SK-N-SH (cell line): ENCODE measurements at regions not wholly inside any gene's neighbourhood (a gene's known extent, or its start where the extent isn't known, plus 50 kb on each side); places are given as distances from the start of the nearest gene placed in this dataset.

Experiments
- CTCF ChIA-PET: fragments of 300-600, 350-600 bp; formaldehyde crosslinking; extraction: SDS; loops from one replicate; lab custom pipeline; 2021; lab: Yijun Ruan, JAX
- POLR2A ChIA-PET: fragments of 350-600 bp; sonication (Branson Sonifier 250); formaldehyde crosslinking; extraction: SDS; loops from one replicate; lab custom pipeline; 2020; ENCODE audit warnings: antibody characterized with exemption, inconsistent platforms; lab: Yijun Ruan, JAX
- DNase-seq: peaks from one replicate; pipeline ENCODE4 v3.0.0; 2012
- H2AFZ ChIP-seq: fragments of 200-600 bp; sonication (generic); 2 replicates; pipeline ENCODE4 v1.8.1; 2016; ENCODE audit warnings: antibody characterized with exemption, mild to moderate bottlenecking, low read depth
- H3F3A ChIP-seq: fragments of 200-600 bp; sonication (generic); replicated peaks from 2 replicates; pipeline ENCODE3; 2016; ENCODE audit warnings: antibody characterized with exemption, mild to moderate bottlenecking; ENCODE audit not compliant: insufficient read depth
- H3K27ac ChIP-seq, 2 experiments: fragments of 200-500 bp in 1 of 2; fragments of 200-600 bp in 1 of 2; sonication (Bioruptor generic) in 1 of 2; sonication (generic), shearing (Covaris generic) in 1 of 2; 2 replicates each; pipeline versions ENCODE4 v1.5.1 to v1.6.1; 2014 to 2016; ENCODE audit warnings: low read depth in 2 of 2, inconsistent platforms in 1 of 2, low read length in 1 of 2, mild to moderate bottlenecking in 1 of 2, mixed read lengths in 1 of 2
- H3K27me3 ChIP-seq: fragments of 200-600 bp; sonication (generic), shearing (Covaris generic); 2 replicates; pipeline ENCODE4 v1.6.1; 2016; ENCODE audit warnings: mixed run types; ENCODE audit not compliant: insufficient read depth
- H3K36me3 ChIP-seq, 2 experiments: fragments of 200-500 bp in 1 of 2; fragments of 200-600 bp in 1 of 2; sonication (Bioruptor generic) in 1 of 2; sonication (generic) in 1 of 2; replicated peaks in 1 of 2; 2 replicates each; pipeline versions ENCODE3 to v1.5.1; 2014 to 2016; ENCODE audit warnings: low read length in 1 of 2, mild to moderate bottlenecking in 1 of 2; ENCODE audit not compliant: insufficient read depth in 2 of 2, control insufficient read depth in 1 of 2
- H3K4me1 ChIP-seq, 2 experiments: fragments of 200-500 bp in 1 of 2; fragments of 200-600 bp in 1 of 2; sonication (Bioruptor generic) in 1 of 2; sonication (generic), shearing (Covaris generic) in 1 of 2; 2 replicates each; pipeline versions ENCODE4 v1.5.1 to v1.6.1; 2014 to 2016; ENCODE audit warnings: low read depth in 1 of 2, low read length in 1 of 2, mixed run types in 1 of 2; ENCODE audit not compliant: insufficient read depth in 2 of 2, control insufficient read depth in 1 of 2
- H3K4me2 ChIP-seq: fragments of 200-600 bp; sonication (generic), shearing (Covaris generic); 2 replicates; pipeline ENCODE4 v1.6.1; 2017; ENCODE audit warnings: mixed run types
- H3K4me3 ChIP-seq, 2 experiments: fragments of 200-500 bp in 1 of 2; fragments of 200-600 bp in 1 of 2; sonication (Bioruptor generic) in 1 of 2; sonication (generic), shearing (Covaris generic) in 1 of 2; 2 replicates each; pipeline versions ENCODE4 v1.5.1 to v1.8.1; 2014 to 2016; ENCODE audit warnings: low read depth in 2 of 2, inconsistent platforms in 1 of 2, low read length in 1 of 2, mild to moderate bottlenecking in 1 of 2, mixed read lengths in 1 of 2, moderate library complexity in 1 of 2
- H3K79me2 ChIP-seq: fragments of 200-600 bp; sonication (generic); 2 replicates; pipeline ENCODE4 v1.8.1; 2017; ENCODE audit warnings: mild to moderate bottlenecking; ENCODE audit not compliant: insufficient read depth
- H3K9ac ChIP-seq: fragments of 200-600 bp; sonication (generic); 2 replicates; pipeline ENCODE4 v1.6.1; 2017; ENCODE audit warnings: mixed run types
- H3K9me2 ChIP-seq: fragments of 200-600 bp; sonication (generic); 2 replicates; pipeline ENCODE4 v1.6.1; 2017; ENCODE audit warnings: mixed run types
- H3K9me3 ChIP-seq: fragments of 200-600 bp; sonication (generic); 2 replicates; pipeline ENCODE4 v1.6.1; 2017; ENCODE audit warnings: mixed run types, mild to moderate bottlenecking, moderate library complexity
- H4K20me1 ChIP-seq: fragments of 200-600 bp; sonication (generic); 2 replicates; pipeline ENCODE4 v1.6.1; 2017; ENCODE audit warnings: mild to moderate bottlenecking, mixed run types; ENCODE audit not compliant: insufficient read depth
- CHD2 ChIP-seq: fragments of 150-350 bp; IDR thresholded peaks from 2 replicates; pipeline ENCODE4 v1.6.1; 2018; ENCODE audit warnings: low read length; ENCODE audit not compliant: partially characterized antibody
- ELF1 ChIP-seq: IDR thresholded peaks from 2 replicates; pipeline ENCODE4 v1.4.0; 2012
- EZH2phosphoT487 ChIP-seq: fragments of 200-600 bp; sonication (generic); IDR thresholded peaks from 2 replicates; pipeline ENCODE4 v1.6.1; 2017; ENCODE audit warnings: low read depth, mixed run types, mild to moderate bottlenecking, antibody characterized with exemption, moderate library complexity, borderline replicate concordance
- FOXJ3 ChIP-seq: sonication (generic); formaldehyde crosslinking; IDR thresholded peaks from 2 replicates; pipeline ENCODE4 v1.5.1; 2020; ENCODE audit warnings: mild to moderate bottlenecking, missing genetic modification reagents
- GATA2 ChIP-seq: sonication (generic); formaldehyde crosslinking; IDR thresholded peaks from 2 replicates; pipeline ENCODE4 v1.5.0; 2020; ENCODE audit warnings: mild to moderate bottlenecking, missing genetic modification reagents
- JUND ChIP-seq: IDR thresholded peaks from 2 replicates; pipeline ENCODE4 v1.4.0; 2012
- NRF1 ChIP-seq: IDR thresholded peaks from 2 replicates; pipeline ENCODE4 v1.6.1; 2012; ENCODE audit warnings: low read depth, mild to moderate bottlenecking, low read length
- PBX3 ChIP-seq: IDR thresholded peaks from 2 replicates; pipeline ENCODE4; 2012
- RFX5 ChIP-seq: IDR thresholded peaks from 2 replicates; pipeline ENCODE4 v1.6.1; 2012; ENCODE audit warnings: mild to moderate bottlenecking, improper control_type of control experiment, low read length
- RXRA ChIP-seq: IDR thresholded peaks from 2 replicates; pipeline ENCODE4 v1.4.0; 2012; ENCODE audit warnings: low read depth, mild to moderate bottlenecking, borderline replicate concordance
- SMC3 ChIP-seq: IDR thresholded peaks from 2 replicates; pipeline ENCODE4 v1.6.1; 2012; ENCODE audit warnings: low read depth, low read length, improper control_type of control experiment
- TAF1 ChIP-seq: IDR thresholded peaks from 2 replicates; pipeline ENCODE4 v1.6.1; 2012; ENCODE audit warnings: low read depth, mild to moderate bottlenecking, low read length, moderate library complexity, borderline replicate concordance
- TEAD4 ChIP-seq: IDR thresholded peaks from 2 replicates; pipeline ENCODE4 v1.4.0; 2012; ENCODE audit warnings: mild to moderate bottlenecking, borderline replicate concordance; ENCODE audit not compliant: insufficient read depth
- USF1 ChIP-seq: IDR thresholded peaks from 2 replicates; pipeline ENCODE4 v1.4.0; 2012; ENCODE audit warnings: low read depth, borderline replicate concordance
- YY1 ChIP-seq: IDR thresholded peaks from 2 replicates; pipeline ENCODE4 v1.4.0; 2012; ENCODE audit warnings: low read depth, mild to moderate bottlenecking
- WGBS: methylation state at CpG from one replicate; pipeline ENCODE4 v1.1.6; 2017; ENCODE audit warnings: low lambda C conversion rate; 5-methylcytosine and 5-hydroxymethylcytosine counted together
- TF ChIP-seq, protein P1 (sequence below): IDR thresholded peaks from 2 replicates; pipeline ENCODE4 v1.4.0; 2012; ENCODE audit warnings: low read depth
- TF ChIP-seq, protein P2 (sequence below): IDR thresholded peaks from 2 replicates; pipeline ENCODE4 v1.4.0; 2012; ENCODE audit warnings: low read depth, borderline replicate concordance

- H3K9me3 ChIP-seq = no peaks in the 10 kb centered on the region
- no peak overlapping the region for H2AFZ ChIP-seq
- no peak overlapping the region for H3K27ac ChIP-seq
- POLR2A ChIA-PET = no interaction called here
- DNase-seq = no peak
- WGBS = 31% methylated on average over 2 of the region's 2 CpGs
- CTCF ChIA-PET = no interaction called here
- H3K4me1 ChIP-seq = no peaks in the 10 kb centered on the region
- H3K4me3 ChIP-seq = no peak overlapping the region
- no peaks in the 10 kb centered on the region for H3K79me2 ChIP-seq
- H3K4me2 ChIP-seq = no peak overlapping the region
- H3F3A ChIP-seq = no peaks in the 10 kb centered on the region
- no peaks in the 10 kb centered on the region for H3K9me2 ChIP-seq
- no peak overlapping the region for H3K9ac ChIP-seq
- H3K27me3 ChIP-seq = no peaks in the 10 kb centered on the region; the same call in 1 of the 2 replicates
- TF ChIP-seq EZH2phosphoT487 (no peak), ELF1 (no peak), RXRA (no peak), YY1 (no peak), CHD2 (no peak)
- TF ChIP-seq, all 33 proteins: peak for 0
- Histone ChIP-seq H4K20me1 (no peaks in the 10 kb centered on the region), H3K36me3 (no peaks in the 10 kb centered on the region)
Measured at GRCh38 chr15:48041454-48041853, 79.3 kb upstream of the SLC24A5 start.

DNA sequence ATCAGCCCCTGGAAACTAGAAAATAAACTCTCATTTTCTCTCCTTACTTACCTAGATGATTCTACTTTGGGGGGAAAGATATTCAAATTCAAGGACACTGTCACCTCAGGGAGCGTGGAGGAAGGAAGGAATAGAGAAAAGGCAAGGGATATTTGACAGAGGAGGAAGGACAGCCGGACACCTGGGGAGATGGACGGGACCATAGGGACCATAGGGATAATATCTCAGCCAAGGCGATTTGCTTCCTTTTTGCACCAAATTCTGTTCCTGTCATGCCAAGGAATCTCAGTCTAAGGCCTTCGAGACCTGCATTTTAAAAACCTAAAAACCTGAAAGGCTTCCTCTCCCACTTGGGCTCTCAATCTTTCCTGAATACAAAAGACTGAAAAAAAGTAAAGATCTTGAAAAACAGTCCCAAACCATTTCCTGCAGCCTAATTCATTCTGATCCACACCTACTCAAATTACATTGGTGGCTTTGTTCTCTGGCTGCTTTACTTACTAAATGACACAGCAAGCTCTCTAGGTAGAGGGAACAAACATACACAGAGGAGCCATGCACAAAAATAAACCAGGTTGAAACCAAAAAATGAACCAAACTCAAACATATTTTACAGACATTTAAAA, 73.9 kb upstream of the SLC24A5 start:
- Histone ChIP-seq H3K9me2 (no peaks in the 10 kb centered on the region), H3K9me3 (no peaks in the 10 kb centered on the region), H3K4me3 (no peak overlapping the region), H3K79me2 (no peaks in the 10 kb centered on the region), H3K27ac (no peak overlapping the region), H3F3A (no peaks in the 10 kb centered on the region), H4K20me1 (no peaks in the 10 kb centered on the region), H2AFZ (no peak overlapping the region), H3K27me3 (no peaks in the 10 kb centered on the region), H3K4me1 (no peaks in the 10 kb centered on the region), H3K9ac (no peak overlapping the region), H3K36me3 (no peaks in the 10 kb centered on the region), H3K4me2 (no peak overlapping the region)
- DNase-seq = no peak
- 38% methylated on average over 5 of the region's 5 CpGs for WGBS
- ChIA-PET POLR2A (no interaction called here), CTCF (no interaction called here)
- TF ChIP-seq TAF1 (no peak), FOXJ3 (no peak), CHD2 (no peak), SMC3 (no peak), RXRA (no peak), PBX3 (no peak), NRF1 (no peak), RFX5 (no peak), ELF1 (no peak), JUND (no peak), TEAD4 (no peak), GATA2 (CRISPR knock-in tag) (no peak), EZH2phosphoT487 (no peak), USF1 (no peak)
- TF ChIP-seq, protein P1, sequence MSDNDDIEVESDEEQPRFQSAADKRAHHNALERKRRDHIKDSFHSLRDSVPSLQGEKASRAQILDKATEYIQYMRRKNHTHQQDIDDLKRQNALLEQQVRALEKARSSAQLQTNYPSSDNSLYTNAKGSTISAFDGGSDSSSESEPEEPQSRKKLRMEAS = no peak
- TF ChIP-seq, protein P2, sequence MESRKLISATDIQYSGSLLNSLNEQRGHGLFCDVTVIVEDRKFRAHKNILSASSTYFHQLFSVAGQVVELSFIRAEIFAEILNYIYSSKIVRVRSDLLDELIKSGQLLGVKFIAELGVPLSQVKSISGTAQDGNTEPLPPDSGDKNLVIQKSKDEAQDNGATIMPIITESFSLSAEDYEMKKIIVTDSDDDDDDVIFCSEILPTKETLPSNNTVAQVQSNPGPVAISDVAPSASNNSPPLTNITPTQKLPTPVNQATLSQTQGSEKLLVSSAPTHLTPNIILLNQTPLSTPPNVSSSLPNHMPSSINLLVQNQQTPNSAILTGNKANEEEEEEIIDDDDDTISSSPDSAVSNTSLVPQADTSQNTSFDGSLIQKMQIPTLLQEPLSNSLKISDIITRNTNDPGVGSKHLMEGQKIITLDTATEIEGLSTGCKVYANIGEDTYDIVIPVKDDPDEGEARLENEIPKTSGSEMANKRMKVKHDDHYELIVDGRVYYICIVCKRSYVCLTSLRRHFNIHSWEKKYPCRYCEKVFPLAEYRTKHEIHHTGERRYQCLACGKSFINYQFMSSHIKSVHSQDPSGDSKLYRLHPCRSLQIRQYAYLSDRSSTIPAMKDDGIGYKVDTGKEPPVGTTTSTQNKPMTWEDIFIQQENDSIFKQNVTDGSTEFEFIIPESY = no peak
